ENCODE measurements at regions not wholly inside any gene's neighbourhood (a gene's known extent, or its start where the extent isn't known, plus 50 kb on each side); places are given as distances from the start of the nearest gene placed in this dataset.

DNA sequence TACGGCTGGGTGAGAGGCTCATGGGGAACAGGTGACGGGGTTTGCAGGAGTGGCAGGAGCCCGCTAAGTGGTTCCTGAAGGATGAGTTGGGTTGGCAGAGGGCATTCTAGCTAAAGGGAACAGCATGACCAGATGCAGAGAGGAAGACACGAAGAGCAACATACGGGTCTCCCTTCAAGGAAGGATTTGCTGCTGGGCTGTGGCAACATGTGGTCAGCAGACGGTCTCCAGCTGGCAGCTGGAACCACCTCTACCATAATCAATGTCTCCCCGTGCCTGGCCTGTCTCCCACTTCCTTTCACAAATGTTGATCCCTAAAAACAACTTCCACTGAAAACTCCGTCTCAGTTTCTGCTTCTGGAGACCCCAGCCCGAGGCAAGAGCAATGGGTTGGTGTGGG lies 80.6 kb upstream of the SULF2 start:
- no peak for DNase-seq
- in situ Hi-C loops (cut with HindIII; ENCODE audit: low pct_ligation_motif_present, low sequenced_read_pairs), result no loop called here

DNA sequence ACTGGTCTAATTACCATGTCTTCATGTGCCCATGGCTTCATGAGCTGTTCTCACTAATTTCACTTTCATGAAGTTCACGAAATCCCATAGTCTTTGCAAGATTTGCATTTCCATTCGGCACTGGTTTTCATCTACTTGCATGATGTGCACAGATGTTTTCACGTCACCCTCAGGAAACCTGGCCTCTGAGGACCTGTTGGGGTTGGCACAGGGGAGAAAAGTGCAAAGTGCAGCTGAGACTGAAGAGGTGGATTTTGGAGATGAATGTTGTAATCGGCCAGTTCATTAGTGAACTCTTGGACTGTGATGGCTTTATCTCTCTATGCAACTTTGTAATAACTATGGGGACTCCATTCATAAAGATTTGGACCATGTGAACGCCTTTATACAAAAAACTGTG lies 80.2 kb upstream of the SULF2 start:
- DNase-seq, result no peak
- peaks cover 2% of the 10 kb centered on the region for H3K27me3 ChIP-seq (replicated peaks)
- no peak overlapping the region for H3K4me3 ChIP-seq (ENCODE audit: low read depth, low read length)
- in situ Hi-C loops (cut with HindIII; ENCODE audit: low pct_ligation_motif_present, low sequenced_read_pairs), result no loop called here
- no peaks in the 10 kb centered on the region for H3K36me3 ChIP-seq (replicated peaks)
- no peak overlapping the region for H3K27ac ChIP-seq
- TF ChIP-seq, protein P1, sequence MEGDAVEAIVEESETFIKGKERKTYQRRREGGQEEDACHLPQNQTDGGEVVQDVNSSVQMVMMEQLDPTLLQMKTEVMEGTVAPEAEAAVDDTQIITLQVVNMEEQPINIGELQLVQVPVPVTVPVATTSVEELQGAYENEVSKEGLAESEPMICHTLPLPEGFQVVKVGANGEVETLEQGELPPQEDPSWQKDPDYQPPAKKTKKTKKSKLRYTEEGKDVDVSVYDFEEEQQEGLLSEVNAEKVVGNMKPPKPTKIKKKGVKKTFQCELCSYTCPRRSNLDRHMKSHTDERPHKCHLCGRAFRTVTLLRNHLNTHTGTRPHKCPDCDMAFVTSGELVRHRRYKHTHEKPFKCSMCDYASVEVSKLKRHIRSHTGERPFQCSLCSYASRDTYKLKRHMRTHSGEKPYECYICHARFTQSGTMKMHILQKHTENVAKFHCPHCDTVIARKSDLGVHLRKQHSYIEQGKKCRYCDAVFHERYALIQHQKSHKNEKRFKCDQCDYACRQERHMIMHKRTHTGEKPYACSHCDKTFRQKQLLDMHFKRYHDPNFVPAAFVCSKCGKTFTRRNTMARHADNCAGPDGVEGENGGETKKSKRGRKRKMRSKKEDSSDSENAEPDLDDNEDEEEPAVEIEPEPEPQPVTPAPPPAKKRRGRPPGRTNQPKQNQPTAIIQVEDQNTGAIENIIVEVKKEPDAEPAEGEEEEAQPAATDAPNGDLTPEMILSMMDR (IDR thresholded peaks at IDR 0.05; ENCODE audit: low read depth, low read length, missing control alignments), result no peak

More for the DNA sequence above, 80.6 kb upstream of the SULF2 start:
- TF ChIP-seq, protein P1 (IDR thresholded peaks at IDR 0.05; ENCODE audit: low read depth, low read length, missing control alignments), result no peak
- no peak overlapping the region for H3K4me3 ChIP-seq (ENCODE audit: low read depth, low read length)
- peaks cover 2% of the 10 kb centered on the region for H3K27me3 ChIP-seq (replicated peaks)
- H3K27ac ChIP-seq, result no peak overlapping the region
- H3K36me3 ChIP-seq (replicated peaks), result no peaks in the 10 kb centered on the region

DNA sequence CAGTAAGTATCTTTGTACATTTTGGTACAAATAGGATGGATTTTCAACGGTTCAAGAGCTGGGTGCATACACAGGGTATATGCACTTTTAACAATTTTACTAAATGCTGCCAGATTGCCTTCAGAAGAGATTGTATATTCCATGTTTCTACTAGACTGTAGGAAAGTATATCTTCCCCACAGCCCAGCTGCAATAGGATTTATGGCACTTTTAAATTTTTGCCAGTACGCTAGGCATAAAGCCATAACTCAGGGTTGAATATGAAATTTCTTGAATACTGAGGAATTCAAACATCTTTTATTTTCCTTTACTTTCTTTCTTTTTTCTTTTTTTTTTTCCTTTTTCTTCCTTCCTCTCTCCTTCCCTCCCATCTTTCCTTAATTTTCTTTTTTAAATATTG lies 78.7 kb upstream of the SULF2 start:
- H3K36me3 ChIP-seq (replicated peaks), result no peaks in the 10 kb centered on the region
- no peak overlapping the region for H3K27ac ChIP-seq
- in situ Hi-C loops (cut with HindIII; ENCODE audit: low pct_ligation_motif_present, low sequenced_read_pairs), result no loop called here
- no peak for DNase-seq
- H3K27me3 ChIP-seq (replicated peaks), result peaks cover 2% of the 10 kb centered on the region
- no peak overlapping the region for H3K4me3 ChIP-seq (ENCODE audit: low read depth, low read length)
- TF ChIP-seq, protein P1 (IDR thresholded peaks at IDR 0.05; ENCODE audit: low read depth, low read length, missing control alignments), result no peak

DNA sequence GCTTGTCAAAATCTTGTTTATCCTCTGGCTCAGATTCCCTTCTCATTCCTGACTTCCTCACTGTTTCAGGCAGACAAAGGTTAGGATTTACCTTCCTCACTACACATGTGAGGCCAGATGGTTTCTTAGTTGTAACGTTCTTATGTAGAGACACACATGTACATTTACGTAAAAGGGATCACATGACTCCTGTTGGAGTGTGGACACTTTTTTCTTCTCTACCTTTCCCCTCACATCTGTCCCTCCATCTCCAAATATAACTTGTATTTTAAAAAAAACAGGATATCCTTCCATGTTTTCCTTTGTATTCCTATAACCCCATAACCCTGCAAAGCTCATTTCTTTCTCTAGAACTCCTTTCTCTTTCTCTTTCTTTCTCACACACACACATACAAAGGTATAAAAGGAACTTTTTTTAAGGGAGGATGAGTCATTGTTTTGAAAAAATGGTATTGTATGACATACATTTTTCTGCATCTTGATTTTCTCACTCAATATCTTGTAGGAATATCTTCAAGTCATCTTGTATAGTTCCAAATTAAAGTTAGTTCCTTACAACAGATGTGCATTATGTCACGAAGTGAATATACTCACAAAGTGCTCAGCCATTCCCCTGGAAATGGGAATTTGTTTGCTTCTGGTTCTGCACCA lies 78.2 kb upstream of the SULF2 start:
- DNase-seq, result no peak
- in situ Hi-C loops (cut with HindIII; ENCODE audit: low pct_ligation_motif_present, low sequenced_read_pairs), result no loop called here
- Histone ChIP-seq H3K4me3 (ENCODE audit: low read depth, low read length) (no peak overlapping the region), H3K36me3 (replicated peaks) (no peaks in the 10 kb centered on the region), H3K27me3 (replicated peaks) (peaks cover 2% of the 10 kb centered on the region), H3K27ac (no peak overlapping the region)
- TF ChIP-seq, protein P1 (IDR thresholded peaks at IDR 0.05; ENCODE audit: low read depth, low read length, missing control alignments), result no peak

DNA sequence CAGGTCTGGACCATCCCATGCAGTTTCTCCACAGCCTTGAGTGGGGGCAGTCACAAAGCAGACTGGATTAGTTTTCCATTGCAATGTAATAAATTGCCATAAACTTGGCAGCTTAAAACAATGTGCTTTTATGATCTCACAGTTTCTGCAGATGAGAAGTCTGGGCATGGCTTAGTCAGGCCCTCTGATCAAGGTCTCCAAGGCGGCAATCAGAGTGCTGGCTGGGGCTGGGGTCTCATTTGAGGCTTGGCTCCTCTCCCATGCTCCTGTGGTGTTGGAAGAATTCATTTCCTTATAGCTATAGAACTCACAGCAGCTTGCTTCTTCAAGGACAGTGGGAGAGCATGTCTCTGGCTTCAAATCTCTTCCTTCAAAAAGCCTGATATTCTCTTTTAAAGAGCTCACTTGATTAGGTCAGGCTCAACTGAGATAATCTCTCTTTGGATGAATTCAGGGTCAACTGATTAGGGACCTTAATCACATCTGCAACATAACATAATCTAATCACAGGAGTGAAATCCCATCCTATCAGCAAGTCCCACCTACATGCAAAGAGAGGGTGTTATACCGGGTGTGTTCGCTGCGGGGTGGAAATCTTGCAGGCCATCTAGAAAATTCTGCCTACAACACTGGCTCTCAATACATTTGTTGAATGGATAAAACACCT lies 77.4 kb upstream of the SULF2 start:
- no peak overlapping the region for H3K4me3 ChIP-seq (ENCODE audit: low read depth, low read length)
- TF ChIP-seq, protein P1 (IDR thresholded peaks at IDR 0.05; ENCODE audit: low read depth, low read length, missing control alignments), result no peak
- no peaks in the 10 kb centered on the region for H3K36me3 ChIP-seq (replicated peaks)
- DNase-seq, result no peak
- in situ Hi-C loops (cut with HindIII; ENCODE audit: low pct_ligation_motif_present, low sequenced_read_pairs), result no loop called here
- no peak overlapping the region for H3K27ac ChIP-seq
- H3K27me3 ChIP-seq (replicated peaks), result peaks cover 2% of the 10 kb centered on the region

Data from brain microvascular endothelial cell (primary cell).